Activated CD4-positive, alpha-beta T cell treated with anti-CD3 and anti-CD28 coated beads, Interleukin-2, amount 50 U/mL, for 16 hours (primary cell): ENCODE measurements at regions not wholly inside any gene's neighbourhood (a gene's known extent, or its start where the extent isn't known, plus 50 kb on each side); places are given as distances from the start of the nearest gene placed in this dataset.
A peak's percentile ranks its signal among the peaks of the same experiment; 100 is the strongest.
"Not testable (repeated sequence)": the region's sequence is repeated elsewhere in the genome, so short reads cannot be mapped to it uniquely, and the experiment has no call there.

Experiments used
- DNase-seq: peaks from one replicate; pipeline ENCODE4 v3.0.0-alpha.2; 2020

DNA sequence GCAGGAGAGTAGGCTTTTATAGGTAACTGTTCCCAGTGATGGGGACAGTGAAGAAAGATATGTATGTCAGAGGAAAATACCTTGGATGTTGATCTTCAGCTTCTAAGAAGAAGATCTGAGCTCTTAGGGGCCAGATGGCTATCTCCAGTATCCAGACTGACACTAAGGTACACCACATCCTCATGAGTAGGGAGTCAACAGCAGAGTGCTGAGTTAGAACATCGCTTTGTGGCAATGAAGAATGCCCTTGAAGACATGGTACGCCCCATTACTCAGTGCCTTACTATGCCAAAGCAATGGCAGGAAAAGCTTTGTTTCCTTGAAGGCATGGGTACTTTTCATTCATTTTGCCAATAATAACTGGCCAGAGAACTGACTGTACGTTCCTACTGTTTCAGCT, 263.7 kb downstream of the CEMIP2 start:
- DNase-seq = no peak

GRCh38 chr9:71498691-71499090, 269.6 kb downstream of the CEMIP2 start:
- no peak for DNase-seq

GRCh38 chr9:71490810-71491209, 277.5 kb downstream of the CEMIP2 start:
- no peak for DNase-seq

- no peak for DNase-seq
Observed at GRCh38 chr9:71487061-71487460, 281.3 kb downstream of the CEMIP2 start.

DNA sequence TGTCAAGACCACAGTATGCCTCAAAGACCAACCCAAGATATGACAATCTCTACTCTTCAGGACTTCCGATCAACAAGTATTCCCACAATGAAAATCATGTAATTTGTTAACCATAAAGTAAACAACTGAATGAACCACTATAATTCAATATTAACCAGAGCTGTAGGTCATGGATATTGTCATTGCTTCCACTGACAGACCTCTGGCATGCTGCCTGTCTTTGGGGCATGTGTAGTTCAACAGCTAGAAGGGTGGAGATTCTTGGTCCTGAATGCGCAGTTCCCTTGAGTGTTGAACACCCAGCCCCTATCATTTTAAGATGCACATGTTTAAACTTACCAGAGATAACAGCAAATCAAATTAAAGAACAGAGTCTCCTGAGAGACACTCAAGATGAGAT, 283.0 kb downstream of the CEMIP2 start:
- no peak for DNase-seq

GRCh38 chr9:71483436-71483835, 284.9 kb downstream of the CEMIP2 start:
- DNase-seq = no peak

DNA sequence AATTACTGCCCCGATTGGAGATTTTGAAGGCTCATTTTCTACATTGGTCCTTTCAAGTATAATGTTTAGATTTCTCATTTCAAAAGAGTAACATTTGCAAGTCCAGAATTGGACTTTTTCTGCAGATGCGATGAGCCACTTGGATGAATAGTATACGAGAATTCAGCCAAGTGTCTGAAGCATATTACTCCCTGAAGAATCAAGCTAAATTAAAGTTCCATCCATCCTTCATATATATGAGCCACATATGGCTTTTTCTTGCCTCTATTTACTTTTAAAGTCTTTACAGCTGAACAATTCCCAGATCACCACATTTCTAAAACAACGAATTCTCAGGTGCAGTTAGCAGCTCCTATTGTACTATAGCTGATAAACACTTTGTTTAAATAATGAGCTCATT, 288.7 kb downstream of the CEMIP2 start:
- no peak for DNase-seq

DNA sequence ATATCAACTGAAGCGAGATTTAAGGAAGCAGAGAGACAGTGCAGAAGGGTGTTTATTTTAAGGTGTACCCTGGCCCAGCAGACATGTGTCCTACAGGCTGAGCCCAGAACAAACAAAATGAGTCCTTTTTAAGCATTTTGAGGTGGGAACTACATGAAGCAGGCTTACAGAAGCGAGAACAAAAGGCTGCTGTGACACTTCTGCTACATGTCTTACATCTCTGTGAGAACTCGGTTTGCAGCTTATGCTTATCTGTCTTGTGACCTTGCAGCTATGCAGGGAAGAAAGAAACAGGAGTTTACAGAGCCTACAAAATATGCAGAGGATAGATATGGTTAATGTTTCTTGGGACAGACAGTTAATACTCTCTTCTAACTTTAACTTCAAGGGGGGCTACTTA, 295.9 kb downstream of the CEMIP2 start:
- no peak for DNase-seq

DNA sequence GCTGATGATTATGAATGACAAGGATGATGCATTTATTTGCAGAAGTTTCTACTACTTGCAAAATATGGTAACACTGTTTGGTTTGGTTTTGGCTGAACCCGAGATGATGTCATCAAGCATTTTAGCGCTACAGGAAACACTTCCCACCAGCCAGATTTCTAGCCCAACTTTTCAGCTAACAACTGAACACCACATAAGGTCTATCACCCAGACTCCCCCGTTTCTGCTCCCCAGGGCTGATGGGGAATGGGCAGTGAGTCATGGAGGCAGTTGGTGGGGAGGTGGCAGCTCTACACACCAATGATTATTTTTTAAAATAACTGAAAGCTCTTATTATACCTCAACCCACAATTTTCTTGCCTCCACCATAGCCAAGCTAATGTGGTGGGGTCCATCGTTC, 302.9 kb downstream of the CEMIP2 start:
- no peak for DNase-seq

DNA sequence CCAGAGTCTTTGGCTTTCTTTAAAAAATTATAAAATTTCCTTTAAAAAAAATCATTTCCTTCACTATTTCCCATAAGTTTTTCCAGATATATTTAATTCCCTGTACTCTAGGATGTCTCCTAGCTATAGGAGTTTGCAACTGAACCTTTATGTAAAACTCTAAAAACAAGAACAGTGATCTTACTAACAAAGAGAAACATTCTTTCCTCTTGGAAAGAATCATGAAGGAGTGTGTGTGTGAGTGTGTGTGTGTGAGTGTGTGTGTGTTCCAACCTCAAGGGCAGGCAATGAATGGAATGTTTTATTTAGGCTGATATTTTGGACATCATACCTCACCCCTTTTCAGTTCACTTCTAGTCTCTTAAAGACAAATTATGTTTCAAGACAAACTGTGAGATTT, 309.2 kb downstream of the CEMIP2 start:
- no peak for DNase-seq

DNA sequence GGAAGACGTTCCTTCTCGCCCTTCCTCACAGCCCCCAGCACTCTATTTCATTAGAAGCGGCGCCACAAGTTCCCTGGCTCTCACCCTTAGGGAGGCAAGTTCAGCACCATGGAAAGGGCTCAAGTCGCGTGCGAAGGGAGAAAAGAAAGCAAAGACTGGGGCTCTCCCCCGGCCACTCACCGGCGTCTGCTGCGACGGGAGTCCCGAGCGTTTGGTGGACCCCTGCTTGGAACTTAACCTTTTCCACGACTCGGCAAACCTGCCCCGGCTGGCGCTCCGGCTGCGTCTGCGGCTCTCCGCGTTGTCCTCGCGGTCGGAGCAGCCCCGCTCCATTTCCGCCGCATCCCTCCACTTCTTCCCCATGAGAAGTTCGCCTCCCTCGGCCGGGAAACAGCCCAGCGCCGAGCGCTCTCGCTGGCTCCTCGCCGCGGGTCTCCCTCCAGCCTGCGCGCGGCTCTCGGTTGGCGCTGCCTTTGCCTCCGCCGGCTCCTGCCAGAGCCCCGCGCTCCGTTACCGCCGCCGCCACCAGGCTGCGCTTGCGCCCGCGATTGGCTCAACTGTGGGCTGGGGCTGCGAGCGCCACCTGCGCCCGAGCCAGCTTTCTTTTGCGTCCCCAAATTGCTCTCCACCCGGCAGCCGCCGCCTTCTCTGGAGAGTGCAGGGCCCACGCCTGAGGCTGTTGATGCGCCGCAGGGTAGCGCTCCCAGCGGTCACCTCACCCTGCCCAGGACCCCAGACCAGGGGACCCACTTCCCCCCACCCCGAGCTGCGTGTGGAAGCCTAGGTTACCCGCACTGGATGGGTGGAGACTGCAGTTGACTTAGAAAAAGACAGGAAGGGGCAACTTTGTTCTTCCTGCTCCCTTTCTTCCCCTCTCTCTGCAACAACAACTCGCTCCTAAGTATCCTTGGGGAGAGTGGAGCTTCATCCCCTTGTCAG, 321.6 kb downstream of the CEMIP2 start:
- DNase-seq = peak; percentile 48

- DNase-seq = no peak
Observed at GRCh38 chr9:71446106-71446472, 322.2 kb downstream of the CEMIP2 start.

GRCh38 chr9:71442937-71443336, 321.5 kb upstream of the TRPM3 start:
- no peak for DNase-seq

- no peak for DNase-seq
Observed at GRCh38 chr9:71441266-71441665, 319.8 kb upstream of the TRPM3 start.

DNA sequence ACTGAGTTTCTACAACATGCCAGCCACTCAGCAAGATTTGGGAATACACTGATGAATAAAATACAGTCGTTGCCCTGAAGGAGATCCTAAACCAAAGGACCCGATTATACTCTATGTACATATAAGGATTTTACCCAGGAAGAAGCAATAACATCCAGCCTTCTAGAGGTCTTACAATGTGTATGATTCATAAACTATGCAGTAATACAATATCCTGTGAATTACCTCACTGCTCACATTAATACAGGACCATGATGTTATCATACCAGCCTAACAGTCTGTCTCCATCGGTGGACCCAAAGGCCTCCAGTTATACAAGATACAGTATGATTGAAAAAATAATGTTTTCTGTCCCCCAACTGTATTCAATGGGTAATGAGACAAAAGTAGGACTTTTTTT, 310.5 kb upstream of the TRPM3 start:
- DNase-seq = no peak

GRCh38 chr9:71407341-71407740, 285.9 kb upstream of the TRPM3 start:
- not testable (repeated sequence) for DNase-seq

GRCh38 chr9:71403106-71403505, 281.7 kb upstream of the TRPM3 start:
- DNase-seq = no peak

DNA sequence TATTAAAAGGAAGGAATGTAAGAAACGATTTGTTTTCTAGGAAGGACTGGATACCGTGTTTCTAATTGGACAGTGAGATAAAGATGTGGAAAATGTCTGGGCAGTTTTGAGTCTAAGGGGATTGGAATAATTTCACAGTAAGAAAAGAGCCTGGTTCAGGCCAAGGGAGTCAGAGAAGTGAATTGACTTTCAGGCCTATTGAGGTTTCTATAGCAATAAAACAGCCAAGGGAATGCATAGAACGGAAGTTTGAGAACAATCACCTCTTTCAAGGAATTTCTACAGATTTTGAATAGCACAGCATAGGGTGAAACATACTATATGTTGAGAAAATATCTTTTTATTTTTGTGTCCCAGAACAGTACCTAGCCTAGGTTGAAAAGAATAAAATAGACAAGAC, 271.6 kb upstream of the TRPM3 start:
- no peak for DNase-seq

- no peak for DNase-seq
Observed at GRCh38 chr9:71384343-71384742, 262.9 kb upstream of the TRPM3 start.

DNA sequence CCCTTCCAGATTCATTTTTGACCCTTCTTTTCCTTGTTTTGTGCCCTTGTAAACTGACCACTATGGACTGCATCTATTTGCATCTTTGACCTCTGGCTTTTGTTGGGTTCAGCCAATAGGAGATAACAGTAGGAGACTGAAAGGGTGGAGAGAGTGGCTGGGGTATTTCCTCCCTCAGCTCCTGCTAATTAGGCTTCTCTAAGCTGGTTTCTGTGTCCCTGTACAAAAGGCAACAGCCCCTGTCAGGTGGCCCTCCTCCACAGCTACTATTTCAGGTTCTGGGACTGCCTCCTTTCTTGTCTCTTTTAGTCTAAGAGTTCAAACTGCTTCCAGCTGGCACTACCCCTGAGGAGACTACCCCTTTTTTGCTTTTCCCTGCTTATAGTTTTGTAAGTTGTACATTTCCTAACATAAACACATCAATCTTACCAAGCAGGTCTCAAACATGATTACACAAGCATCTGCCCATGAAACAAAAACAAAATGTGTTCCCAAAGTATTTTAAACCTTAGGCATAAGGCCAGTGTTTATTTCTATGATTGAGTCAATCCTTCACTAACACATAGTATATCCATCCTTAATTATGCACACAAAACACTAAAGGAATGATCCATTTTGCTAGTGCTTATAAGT, 262.0 kb upstream of the TRPM3 start:
- no peak for DNase-seq

DNA sequence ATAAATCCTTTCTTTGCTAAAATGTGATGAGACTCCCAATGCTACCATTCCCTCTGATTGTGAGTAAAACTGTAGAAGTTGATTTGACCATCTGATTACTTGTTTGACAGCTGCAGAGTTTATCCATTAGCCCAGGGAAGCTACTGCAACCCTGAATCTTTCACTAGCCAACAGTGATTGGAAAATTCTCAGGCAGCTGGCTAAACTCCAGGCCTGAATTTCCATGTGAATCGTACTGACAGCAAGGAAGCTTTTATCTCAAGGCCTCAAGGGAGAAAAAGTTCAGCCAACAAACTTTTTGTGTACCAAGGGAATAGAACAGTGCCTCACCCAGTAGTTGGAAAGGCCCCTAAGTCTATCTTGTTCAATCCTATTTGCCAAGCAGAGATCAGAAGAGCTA, 246.7 kb upstream of the TRPM3 start:
- no peak for DNase-seq

DNA sequence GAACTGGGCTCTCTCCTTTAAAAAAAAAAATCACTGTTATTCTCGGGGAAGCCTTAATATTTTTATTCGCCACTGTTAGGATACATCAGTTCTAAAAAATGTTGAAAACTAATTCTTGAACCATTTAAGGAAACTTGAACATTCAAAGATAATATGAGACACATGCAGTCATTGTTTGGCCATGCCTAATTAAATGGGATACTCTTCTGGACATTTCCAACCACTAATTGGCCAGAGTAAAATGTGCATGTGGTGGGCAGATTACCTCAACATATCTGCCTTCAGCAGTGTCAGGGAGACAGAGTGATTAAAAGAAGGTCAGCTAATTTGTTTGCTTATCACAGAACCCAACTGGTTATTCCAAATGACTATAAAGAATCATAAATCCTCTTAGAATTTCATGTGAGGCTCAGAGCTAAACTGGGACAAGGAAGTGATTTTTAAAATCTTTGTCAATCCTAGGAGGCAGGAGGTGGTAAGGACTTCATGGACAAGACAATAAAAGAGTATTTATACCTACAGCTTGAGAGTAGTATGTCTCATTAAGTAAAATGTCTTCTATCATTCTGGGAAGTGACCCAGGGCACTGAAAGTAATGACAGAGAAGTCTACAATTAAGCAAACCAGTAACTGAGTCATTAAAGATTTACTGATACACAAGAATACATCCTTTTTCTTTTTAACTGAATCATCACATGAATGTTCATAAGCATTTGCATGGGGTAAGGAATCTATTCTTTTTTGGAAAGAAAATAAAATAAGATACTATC, 242.9 kb upstream of the TRPM3 start:
- DNase-seq = no peak

GRCh38 chr9:71363286-71363961, 242.0 kb upstream of the TRPM3 start:
- DNase-seq = no peak
